Activated naive CD8-positive, alpha-beta T cell treated with anti-CD3 and anti-CD28 coated beads for 36 hours (primary cell): ENCODE measurements at regions not wholly inside any gene's neighbourhood (a gene's known extent, or its start where the extent isn't known, plus 50 kb on each side); places are given as distances from the start of the nearest gene placed in this dataset.
"Not testable (repeated sequence)": the region's sequence is repeated elsewhere in the genome, so short reads cannot be mapped to it uniquely, and the experiment has no call there.

Source experiments
- DNase-seq: peaks from one replicate; pipeline ENCODE4 v3.0.0; 2021
- H3K27ac Mint-ChIP-seq: one replicate; pipeline ENCODE4 v1.8.0; 2022; ENCODE audit warnings: mild to moderate bottlenecking, moderate library complexity, mixed read lengths
- H3K27me3 Mint-ChIP-seq: one replicate; pipeline ENCODE4 v1.8.0; 2022; ENCODE audit warnings: mild to moderate bottlenecking, mixed read lengths
- H3K36me3 Mint-ChIP-seq: one replicate; pipeline ENCODE4 v1.8.0; 2021; ENCODE audit warnings: mild to moderate bottlenecking, mixed read lengths
- H3K4me1 Mint-ChIP-seq: one replicate; pipeline ENCODE4 v1.8.0; 2021; ENCODE audit warnings: mixed read lengths
- H3K4me3 Mint-ChIP-seq: one replicate; pipeline ENCODE4 v1.8.0; 2022; ENCODE audit warnings: mild to moderate bottlenecking, moderate library complexity, mixed read lengths
- H3K9me3 Mint-ChIP-seq: one replicate; pipeline ENCODE4 v1.8.0; 2022; ENCODE audit warnings: mixed read lengths

DNA sequence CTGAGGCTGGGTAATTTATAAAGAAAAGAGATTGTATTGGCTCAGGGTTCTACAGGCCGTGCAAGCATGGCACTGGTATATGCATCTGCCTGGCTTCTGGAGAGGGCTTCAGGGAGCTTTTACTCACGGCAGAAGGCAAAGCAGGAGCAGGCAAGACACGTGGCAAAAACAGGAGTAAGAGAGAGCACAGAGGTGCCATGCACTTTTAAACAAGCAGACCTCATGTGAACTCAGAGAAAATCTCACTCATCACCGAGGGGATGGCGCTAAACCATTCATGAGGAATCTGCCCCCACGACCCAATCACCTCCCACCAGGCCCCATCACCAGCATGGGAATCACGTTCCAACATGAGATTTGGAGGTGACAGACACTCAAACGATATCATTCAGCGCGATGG is 400.7 kb upstream of the RUNX1 start:
- no peak for DNase-seq
- Mint-ChIP-seq H3K36me3 (peaks cover 12% of the 10 kb centered on the region), H3K4me1 (no peaks in the 10 kb centered on the region), H3K27ac (no peak overlapping the region), H3K27me3 (no peaks in the 10 kb centered on the region), H3K9me3 (peaks cover 12% of the 10 kb centered on the region), H3K4me3 (no peak overlapping the region)

DNA sequence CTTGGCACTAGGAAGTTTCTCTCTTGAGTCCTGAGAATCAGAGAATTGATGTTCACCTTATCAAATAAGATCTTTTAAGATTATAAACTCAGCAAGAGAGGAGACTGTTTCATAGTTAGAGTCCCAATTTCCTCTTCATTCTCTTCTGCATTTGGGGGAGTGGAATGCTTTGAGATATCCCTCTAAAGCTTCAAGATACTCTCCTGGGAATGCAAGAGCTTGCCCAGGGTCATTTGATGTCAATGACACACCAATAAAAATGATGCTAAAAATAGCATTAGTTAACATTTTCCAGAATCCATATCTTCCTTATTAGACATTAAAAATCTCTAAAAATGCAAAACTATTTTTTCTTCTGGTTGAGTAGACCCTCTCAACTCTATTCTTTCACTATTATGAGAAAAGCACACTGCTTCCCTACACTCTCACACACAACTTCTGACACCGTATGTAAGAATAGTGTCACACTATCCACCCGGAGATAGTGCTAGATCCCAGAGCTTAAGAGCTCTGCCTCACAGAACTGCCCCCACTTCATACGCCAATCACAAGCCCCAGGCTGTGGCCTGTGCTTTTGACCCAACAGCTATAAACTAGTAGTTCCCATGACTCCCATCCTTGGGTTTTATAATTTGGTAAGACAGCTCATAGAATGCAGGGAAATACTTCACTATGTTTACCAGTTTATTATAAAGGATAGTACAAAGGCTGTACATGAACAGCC is 399.9 kb upstream of the RUNX1 start:
- peaks cover 12% of the 10 kb centered on the region for H3K9me3 Mint-ChIP-seq
- no peak for DNase-seq
- peaks cover 12% of the 10 kb centered on the region for H3K36me3 Mint-ChIP-seq
- no peaks in the 10 kb centered on the region for H3K27me3 Mint-ChIP-seq
- H3K4me1 Mint-ChIP-seq = no peaks in the 10 kb centered on the region
- H3K4me3 Mint-ChIP-seq = no peak overlapping the region
- H3K27ac Mint-ChIP-seq = no peak overlapping the region

DNA sequence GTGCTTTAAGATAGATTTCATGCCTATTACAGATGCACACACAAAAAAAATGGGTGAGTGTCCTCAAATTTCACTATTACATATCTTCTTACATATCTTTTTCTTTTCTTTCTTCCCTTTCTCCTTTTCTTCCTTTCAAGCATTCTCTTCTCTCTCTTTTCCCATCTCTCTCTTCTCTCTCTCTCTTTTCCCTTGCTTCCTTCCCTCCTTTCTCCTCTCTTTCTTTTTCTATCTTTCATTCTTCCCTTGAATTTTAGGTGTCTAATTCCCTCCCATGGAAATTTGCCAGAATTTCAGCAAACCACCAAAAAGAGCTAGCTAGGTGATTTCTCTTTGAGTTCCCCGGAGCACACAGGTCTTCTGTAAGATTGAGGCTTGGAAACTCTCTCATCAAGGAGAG is 395.3 kb upstream of the RUNX1 start:
- Mint-ChIP-seq H3K4me1 (no peaks in the 10 kb centered on the region), H3K4me3 (no peak overlapping the region), H3K36me3 (no peaks in the 10 kb centered on the region), H3K27ac (no peak overlapping the region), H3K27me3 (no peaks in the 10 kb centered on the region), H3K9me3 (no peaks in the 10 kb centered on the region)
- DNase-seq = no peak

DNA sequence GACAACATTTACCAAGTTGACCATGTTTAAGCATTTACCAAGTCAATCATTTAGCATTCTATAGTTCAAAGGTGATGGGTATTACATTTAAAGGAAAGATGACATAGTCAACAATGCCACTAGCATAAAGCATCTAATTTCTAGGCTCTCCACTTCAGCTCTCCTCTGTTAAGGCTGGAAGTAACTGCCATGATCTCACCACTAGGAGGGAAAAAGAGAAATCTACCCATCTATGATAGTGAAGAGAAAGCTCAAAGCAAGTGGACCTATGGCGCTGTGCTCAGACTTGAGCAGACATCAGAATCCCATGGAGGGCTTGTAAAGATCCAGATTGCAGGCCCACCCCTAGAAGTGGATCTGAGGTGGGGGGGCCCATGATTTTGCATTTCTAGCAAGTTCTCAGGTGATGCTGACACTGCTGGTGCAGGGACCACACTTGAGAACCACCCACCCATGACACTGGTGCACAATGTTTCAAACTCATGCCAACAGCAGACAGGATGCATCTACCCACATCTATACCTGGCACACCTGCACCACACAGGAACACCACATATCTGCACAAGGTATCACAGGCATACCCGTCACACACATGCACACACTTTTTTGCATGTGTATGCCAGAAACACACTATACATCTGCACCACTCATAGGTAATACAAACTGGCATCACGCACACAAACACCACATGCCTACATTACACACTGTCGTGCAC is 392.9 kb upstream of the RUNX1 start:
- no peak overlapping the region for H3K27ac Mint-ChIP-seq
- no peaks in the 10 kb centered on the region for H3K27me3 Mint-ChIP-seq
- H3K9me3 Mint-ChIP-seq = no peaks in the 10 kb centered on the region
- H3K4me1 Mint-ChIP-seq = peaks cover 11% of the 10 kb centered on the region
- DNase-seq = no peak
- no peak overlapping the region for H3K4me3 Mint-ChIP-seq
- no peaks in the 10 kb centered on the region for H3K36me3 Mint-ChIP-seq

DNA sequence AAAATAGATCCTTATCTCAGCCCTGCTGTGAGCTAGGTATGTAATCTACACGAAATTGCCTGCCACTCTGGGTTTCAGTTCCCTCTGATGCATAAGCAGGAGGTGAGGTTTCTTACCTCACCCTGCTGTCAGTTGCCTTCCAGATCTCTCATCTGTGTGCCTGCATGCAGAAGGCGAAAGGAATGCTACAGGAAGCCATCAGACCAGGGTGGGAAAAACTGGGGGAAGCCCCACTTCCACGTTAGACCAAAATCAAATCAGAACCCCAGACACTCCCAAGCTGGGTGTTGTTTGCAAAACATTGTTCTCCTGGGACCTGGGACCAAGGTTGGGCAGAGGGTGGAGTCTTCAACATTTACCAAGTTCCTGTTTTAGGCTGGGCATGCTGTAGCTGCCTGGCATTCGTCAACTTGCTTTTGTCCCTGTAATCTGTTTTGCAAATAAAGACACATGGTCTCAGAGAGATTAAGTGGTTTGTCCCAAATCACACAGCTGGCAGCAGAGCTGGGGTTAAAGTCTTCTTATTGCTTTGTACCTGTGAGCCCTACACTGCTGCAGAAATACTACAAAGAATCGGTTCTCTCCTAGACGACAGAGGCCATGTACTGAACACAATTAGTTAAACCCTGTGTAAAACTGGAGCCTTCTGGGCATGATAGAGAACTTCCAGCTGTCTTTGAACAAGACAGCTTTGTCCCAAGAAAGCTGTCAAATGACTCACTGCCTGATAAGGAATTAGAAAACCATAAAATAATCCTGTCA is 389.7 kb upstream of the RUNX1 start:
- Mint-ChIP-seq H3K36me3 (no peaks in the 10 kb centered on the region), H3K4me1 (peaks cover 11% of the 10 kb centered on the region), H3K27ac (no peak overlapping the region), H3K27me3 (no peaks in the 10 kb centered on the region), H3K9me3 (peaks cover 5% of the 10 kb centered on the region), H3K4me3 (no peak overlapping the region)
- DNase-seq = no peak

GRCh38 chr21:35437941-35438340 is 388.8 kb upstream of the RUNX1 start:
- Mint-ChIP-seq H3K4me1 (peaks cover 11% of the 10 kb centered on the region), H3K27me3 (no peaks in the 10 kb centered on the region), H3K4me3 (no peak overlapping the region), H3K36me3 (no peaks in the 10 kb centered on the region), H3K27ac (no peak overlapping the region), H3K9me3 (peaks cover 9% of the 10 kb centered on the region)
- no peak for DNase-seq

DNA sequence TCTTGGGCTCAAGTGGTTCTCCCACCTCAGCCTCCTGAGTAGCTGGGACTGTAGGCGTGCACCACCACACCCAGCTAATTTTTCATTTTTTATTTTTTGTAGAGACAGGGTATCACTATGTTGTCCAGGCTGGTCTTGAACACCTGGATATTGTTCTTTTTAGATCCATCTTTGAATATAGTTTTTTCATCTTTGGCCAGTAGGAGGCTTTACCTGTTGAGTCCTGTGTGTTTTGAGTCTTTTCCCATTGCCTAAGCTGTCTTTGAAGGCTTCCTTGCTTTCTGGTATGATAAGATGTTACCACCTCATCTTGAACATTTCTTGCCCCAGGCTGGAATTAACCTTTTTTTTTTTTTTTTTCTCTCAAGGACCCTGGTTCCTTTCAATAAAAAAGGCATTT is 387.8 kb upstream of the RUNX1 start:
- H3K27ac Mint-ChIP-seq = no peak overlapping the region
- no peaks in the 10 kb centered on the region for H3K27me3 Mint-ChIP-seq
- peaks cover 5% of the 10 kb centered on the region for H3K36me3 Mint-ChIP-seq
- H3K4me3 Mint-ChIP-seq = no peak overlapping the region
- no peak for DNase-seq
- H3K4me1 Mint-ChIP-seq = peaks cover 11% of the 10 kb centered on the region
- peaks cover 15% of the 10 kb centered on the region for H3K9me3 Mint-ChIP-seq

GRCh38 chr21:35432601-35433000 is 383.5 kb upstream of the RUNX1 start:
- H3K27me3 Mint-ChIP-seq, H3K27ac Mint-ChIP-seq, H3K4me3 Mint-ChIP-seq, DNase-seq, H3K36me3 Mint-ChIP-seq: not testable (repeated sequence)
- Mint-ChIP-seq H3K9me3 (peaks cover 17% of the 10 kb centered on the region), H3K4me1 (peaks cover 15% of the 10 kb centered on the region)

DNA sequence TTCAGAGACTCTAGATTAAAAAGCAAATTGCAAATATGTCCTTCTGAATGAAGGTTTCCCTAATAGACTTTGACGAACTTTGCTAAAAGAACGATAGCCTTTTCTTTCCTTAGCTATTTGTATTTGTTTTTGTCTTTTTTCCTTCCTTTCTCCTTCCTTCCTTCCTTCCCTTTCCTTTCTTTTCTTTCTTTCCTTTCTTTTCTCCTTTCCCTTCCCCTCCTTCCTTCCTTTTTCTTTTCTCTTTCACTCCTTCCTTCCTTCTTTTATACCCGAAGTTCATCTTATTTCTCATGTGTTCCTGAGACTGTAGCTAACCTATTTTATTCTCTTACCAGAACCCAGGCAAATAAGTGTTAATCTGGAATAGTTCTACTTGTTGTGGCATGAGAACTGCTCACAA is 381.2 kb upstream of the RUNX1 start:
- Mint-ChIP-seq H3K9me3 (peaks cover 17% of the 10 kb centered on the region), H3K27me3 (no peaks in the 10 kb centered on the region), H3K4me3 (no peak overlapping the region), H3K36me3 (peaks cover 7% of the 10 kb centered on the region), H3K4me1 (peaks cover 25% of the 10 kb centered on the region), H3K27ac (no peak overlapping the region)
- DNase-seq = no peak

DNA sequence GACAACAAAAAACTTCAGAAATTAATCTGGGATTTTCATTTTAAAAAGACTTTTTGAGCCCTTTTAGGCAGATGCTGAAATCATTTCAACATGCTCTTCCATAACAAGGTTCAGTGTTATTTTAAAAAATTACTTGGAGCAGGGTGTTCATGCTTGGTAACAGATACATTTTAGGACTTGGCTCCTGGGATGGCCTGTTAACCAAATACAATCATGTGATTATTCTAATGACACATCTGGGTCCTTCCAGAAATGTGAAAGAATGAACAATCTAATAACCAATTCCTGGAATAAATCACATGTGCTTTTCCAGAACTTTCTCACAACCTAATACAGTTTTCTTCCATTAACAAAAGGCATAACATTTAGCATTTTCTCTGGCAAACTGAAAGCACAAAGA is 379.8 kb upstream of the RUNX1 start:
- H3K36me3 Mint-ChIP-seq = peaks cover 7% of the 10 kb centered on the region
- no peak for DNase-seq
- H3K4me1 Mint-ChIP-seq = peaks cover 25% of the 10 kb centered on the region
- no peak overlapping the region for H3K27ac Mint-ChIP-seq
- peaks cover 13% of the 10 kb centered on the region for H3K9me3 Mint-ChIP-seq
- H3K27me3 Mint-ChIP-seq = no peaks in the 10 kb centered on the region
- H3K4me3 Mint-ChIP-seq = no peak overlapping the region

DNA sequence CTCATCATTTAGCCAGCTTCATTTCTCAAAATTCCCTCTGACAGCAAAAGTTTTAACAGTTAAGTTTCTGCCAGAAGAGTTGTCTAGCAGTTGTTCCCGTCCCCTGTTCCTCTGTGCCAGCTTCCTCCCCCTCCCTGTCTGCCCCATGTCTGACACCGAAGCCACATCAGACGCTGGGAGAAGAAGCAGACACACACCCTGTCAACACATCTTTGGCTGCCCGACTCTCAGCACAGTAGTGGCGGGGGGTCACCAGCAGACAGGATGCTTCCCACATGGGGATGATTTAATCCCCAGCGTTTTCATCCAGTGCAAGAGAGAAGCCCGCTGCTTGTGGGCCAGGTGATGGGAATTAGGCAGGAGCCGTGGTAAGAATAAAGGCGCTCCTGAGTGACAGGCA is 379.4 kb upstream of the RUNX1 start:
- Mint-ChIP-seq H3K9me3 (peaks cover 13% of the 10 kb centered on the region), H3K27me3 (no peaks in the 10 kb centered on the region), H3K36me3 (peaks cover 7% of the 10 kb centered on the region), H3K4me1 (peaks cover 25% of the 10 kb centered on the region), H3K27ac (peak overlapping the region; percentile 76), H3K4me3 (peak overlapping the region; percentile 58)
- DNase-seq = peak; percentile 14

DNA sequence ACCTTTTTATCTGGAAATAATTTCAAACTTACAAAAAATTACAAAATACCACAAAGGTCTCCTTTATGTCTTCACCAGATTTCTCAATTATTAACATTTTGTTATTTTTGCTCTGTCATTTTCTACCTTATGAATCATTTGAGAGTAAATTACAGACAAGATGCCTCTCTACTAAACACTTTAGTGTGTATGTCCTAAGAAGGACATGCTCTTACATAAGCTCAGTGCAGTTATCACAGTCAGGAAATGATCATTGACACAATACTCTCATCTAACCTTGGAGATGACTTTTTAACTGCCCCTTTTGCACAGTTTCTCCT is 378.9 kb upstream of the RUNX1 start:
- Mint-ChIP-seq H3K36me3 (peaks cover 7% of the 10 kb centered on the region), H3K27me3 (no peaks in the 10 kb centered on the region), H3K4me3 (no peak overlapping the region), H3K27ac (peak overlapping the region; percentile 76), H3K9me3 (peaks cover 10% of the 10 kb centered on the region), H3K4me1 (peaks cover 25% of the 10 kb centered on the region)
- no peak for DNase-seq

DNA sequence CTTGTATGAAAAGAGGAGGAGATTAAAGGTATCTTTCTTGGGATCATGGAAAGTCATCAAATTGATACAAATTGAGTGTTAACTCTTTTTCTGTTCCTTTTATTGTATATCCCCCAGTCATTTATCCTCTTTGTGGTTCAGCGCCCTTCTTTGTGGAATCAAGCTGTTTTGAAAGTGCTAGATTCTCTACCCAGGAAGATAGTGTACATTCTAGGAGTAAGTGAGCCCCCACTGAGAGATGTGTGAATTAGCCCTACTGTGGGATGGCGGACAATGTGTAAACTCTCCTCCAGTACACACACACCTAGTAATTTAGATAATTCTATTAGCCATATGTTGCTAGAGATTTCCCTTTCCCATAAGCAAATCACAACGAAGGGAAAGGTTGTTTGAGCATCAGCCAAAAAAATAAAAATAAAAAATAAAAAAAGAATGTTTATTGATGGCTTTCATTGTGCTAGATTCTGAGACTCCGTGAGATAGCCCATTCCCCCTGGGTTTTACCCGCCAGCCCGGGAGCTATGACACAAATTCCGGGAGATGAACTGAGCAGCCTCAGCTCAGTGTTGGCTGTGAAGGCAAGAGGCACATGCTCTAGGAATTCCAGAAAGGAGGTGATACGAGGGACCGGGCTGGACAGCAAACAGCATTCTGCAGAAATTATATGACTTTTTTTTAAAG is 378.4 kb upstream of the RUNX1 start:
- H3K36me3 Mint-ChIP-seq = peaks cover 7% of the 10 kb centered on the region
- H3K27ac Mint-ChIP-seq = peak overlapping the region; percentile 77
- H3K4me3 Mint-ChIP-seq = no peak overlapping the region
- H3K27me3 Mint-ChIP-seq = no peaks in the 10 kb centered on the region
- DNase-seq = no peak
- peaks cover 25% of the 10 kb centered on the region for H3K4me1 Mint-ChIP-seq
- peaks cover 10% of the 10 kb centered on the region for H3K9me3 Mint-ChIP-seq

DNA sequence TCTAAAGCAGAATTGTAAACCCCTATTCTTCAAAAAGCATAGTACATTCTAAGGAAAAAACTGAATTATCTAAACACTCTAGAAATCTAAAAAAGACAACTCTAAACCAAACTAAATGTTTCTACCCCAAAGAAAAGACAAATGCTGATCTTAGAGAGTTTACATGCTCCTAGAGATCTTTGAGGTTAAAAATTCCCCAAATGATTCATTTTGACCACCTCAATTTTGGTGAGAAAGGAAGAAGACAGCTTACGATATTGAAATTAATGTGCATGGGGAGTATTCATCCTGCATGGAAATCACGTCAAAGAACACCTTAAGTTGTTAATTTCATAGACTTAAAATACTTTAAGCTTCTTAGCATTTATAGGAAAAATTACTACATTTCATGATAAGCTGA is 377.8 kb upstream of the RUNX1 start:
- H3K9me3 Mint-ChIP-seq = peaks cover 13% of the 10 kb centered on the region
- peak overlapping the region; percentile 77 for H3K27ac Mint-ChIP-seq
- H3K36me3 Mint-ChIP-seq = peaks cover 7% of the 10 kb centered on the region
- H3K4me1 Mint-ChIP-seq = peaks cover 25% of the 10 kb centered on the region
- H3K4me3 Mint-ChIP-seq = no peak overlapping the region
- H3K27me3 Mint-ChIP-seq = no peaks in the 10 kb centered on the region
- DNase-seq = no peak

- H3K27ac Mint-ChIP-seq = peak overlapping the region; percentile 77
- H3K27me3 Mint-ChIP-seq = no peaks in the 10 kb centered on the region
- H3K4me3 Mint-ChIP-seq = no peak overlapping the region
- peaks cover 25% of the 10 kb centered on the region for H3K4me1 Mint-ChIP-seq
- peaks cover 9% of the 10 kb centered on the region for H3K36me3 Mint-ChIP-seq
- peaks cover 15% of the 10 kb centered on the region for H3K9me3 Mint-ChIP-seq
- DNase-seq = no peak
Observed at GRCh38 chr21:35426469-35426868, 377.4 kb upstream of the RUNX1 start.
